ENCODE measurements at regions not wholly inside any gene's neighbourhood (a gene's known extent, or its start where the extent isn't known, plus 50 kb on each side); places are given as distances from the start of the nearest gene placed in this dataset.

- no peak for TF ChIP-seq TBP (CRISPR knock-in tag; IDR thresholded peaks at IDR 0.05)
- no peak for TF ChIP-seq NR2F2 (IDR thresholded peaks at IDR 0.05; ENCODE audit: borderline replicate concordance, low read depth)
- TF ChIP-seq BHLHE40 (IDR thresholded peaks at IDR 0.05; ENCODE audit: low read length): no peak
- TF ChIP-seq RNF2 (conservative IDR thresholded peaks at IDR 0.05; ENCODE audit: low read depth): no peak
- TF ChIP-seq REST (IDR thresholded peaks at IDR 0.05; ENCODE audit: borderline replicate concordance in 1 of 2, low read depth in 1 of 2, low read length in 2 of 2): no peak
- no peak for TF ChIP-seq POLR2A (IDR thresholded peaks at IDR 0.05; ENCODE audit: insufficient read depth in 1 of 2, low read depth in 2 of 2, low read length in 2 of 2)
- TF ChIP-seq CREB3 (CRISPR knock-in tag; IDR thresholded peaks at IDR 0.05): no peak
- TF ChIP-seq CEBPB (IDR thresholded peaks at IDR 0.05; ENCODE audit: borderline replicate concordance, low read depth, low read length): no peak
- no peak for TF ChIP-seq ZNF773 (CRISPR knock-in tag; IDR thresholded peaks at IDR 0.05; ENCODE audit: borderline replicate concordance)
- no peak for TF ChIP-seq NR3C1 (CRISPR knock-in tag; IDR thresholded peaks at IDR 0.05)
- no peak for TF ChIP-seq BCL3 (CRISPR knock-in tag; IDR thresholded peaks at IDR 0.05)
- no peak for TF ChIP-seq EZH2 (conservative IDR thresholded peaks at IDR 0.05; ENCODE audit: low read depth, low read length)
- TF ChIP-seq PATZ1 (CRISPR knock-in tag; IDR thresholded peaks at IDR 0.05): no peak
Observed at GRCh38 chr22:34570408-34570807, 495.6 kb upstream of the ISX start.

Measured in HepG2 (cell line).